HG03064 (cell line): ENCODE measurements at regions not wholly inside any gene's neighbourhood (a gene's known extent, or its start where the extent isn't known, plus 50 kb on each side); places are given as distances from the start of the nearest gene placed in this dataset.

Experiments used
- ATAC-seq: cut with Tn5 transposase; IDR thresholded peaks from one replicate; pipeline ENCODE4 v1.9.1; 2021; ENCODE audit warnings: low read depth; ENCODE audit not compliant: unreplicated experiment

DNA sequence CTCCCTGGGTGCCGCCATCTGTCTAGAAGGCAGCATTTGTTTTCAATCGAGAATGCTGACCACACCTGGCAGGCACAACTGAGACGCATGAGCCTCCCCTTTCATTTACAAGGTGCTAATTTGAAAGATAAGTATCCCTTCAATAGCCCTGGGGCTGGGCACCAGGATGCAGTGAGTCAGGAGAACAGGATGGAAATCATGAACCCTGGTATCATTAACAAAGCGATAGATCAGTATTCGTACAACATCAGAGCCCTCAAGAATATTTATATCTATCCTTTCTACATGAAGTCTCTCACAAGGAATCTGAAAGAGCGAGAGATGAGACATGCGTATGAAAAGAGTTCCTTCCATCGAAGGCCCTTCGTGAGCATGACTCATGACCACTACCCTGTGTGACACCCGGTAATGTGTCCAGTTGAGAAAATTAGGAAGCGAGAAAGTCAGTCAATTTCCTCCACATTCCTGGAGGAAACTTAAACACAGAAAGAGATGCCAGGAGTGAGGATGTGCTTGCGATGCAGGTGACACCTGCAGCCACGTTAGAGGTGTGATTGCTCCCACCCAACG is 123.1 kb upstream of the PITRM1 start:
- no peak for ATAC-seq

GRCh38 chr10:3294919-3295581 is 122.5 kb upstream of the PITRM1 start:
- no peak for ATAC-seq

GRCh38 chr10:3293581-3294431 is 121.2 kb upstream of the PITRM1 start:
- no peak for ATAC-seq

- ATAC-seq, result no peak
Measured at GRCh38 chr10:3292636-3293035, 120.1 kb upstream of the PITRM1 start.

DNA sequence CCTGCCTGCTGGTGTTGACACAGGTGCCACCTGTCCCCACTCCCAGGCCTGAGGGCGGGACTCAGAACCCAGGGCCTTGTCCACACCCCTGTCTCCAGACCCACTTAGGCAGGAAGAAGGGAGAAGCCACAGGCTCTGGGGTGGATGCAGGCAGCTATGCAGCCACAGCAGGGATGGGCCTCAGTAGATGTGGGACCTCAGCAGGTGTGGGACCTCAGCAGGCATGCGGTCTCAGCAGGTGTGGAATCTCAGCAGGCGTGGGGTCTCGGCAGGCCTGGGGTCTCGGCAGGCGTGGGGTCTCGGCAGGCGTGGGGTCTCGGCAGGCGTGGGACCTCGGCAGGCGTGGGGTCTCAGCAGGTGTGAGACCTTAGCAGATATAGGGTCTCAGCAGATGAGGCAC is 118.0 kb upstream of the PITRM1 start:
- no peak for ATAC-seq

DNA sequence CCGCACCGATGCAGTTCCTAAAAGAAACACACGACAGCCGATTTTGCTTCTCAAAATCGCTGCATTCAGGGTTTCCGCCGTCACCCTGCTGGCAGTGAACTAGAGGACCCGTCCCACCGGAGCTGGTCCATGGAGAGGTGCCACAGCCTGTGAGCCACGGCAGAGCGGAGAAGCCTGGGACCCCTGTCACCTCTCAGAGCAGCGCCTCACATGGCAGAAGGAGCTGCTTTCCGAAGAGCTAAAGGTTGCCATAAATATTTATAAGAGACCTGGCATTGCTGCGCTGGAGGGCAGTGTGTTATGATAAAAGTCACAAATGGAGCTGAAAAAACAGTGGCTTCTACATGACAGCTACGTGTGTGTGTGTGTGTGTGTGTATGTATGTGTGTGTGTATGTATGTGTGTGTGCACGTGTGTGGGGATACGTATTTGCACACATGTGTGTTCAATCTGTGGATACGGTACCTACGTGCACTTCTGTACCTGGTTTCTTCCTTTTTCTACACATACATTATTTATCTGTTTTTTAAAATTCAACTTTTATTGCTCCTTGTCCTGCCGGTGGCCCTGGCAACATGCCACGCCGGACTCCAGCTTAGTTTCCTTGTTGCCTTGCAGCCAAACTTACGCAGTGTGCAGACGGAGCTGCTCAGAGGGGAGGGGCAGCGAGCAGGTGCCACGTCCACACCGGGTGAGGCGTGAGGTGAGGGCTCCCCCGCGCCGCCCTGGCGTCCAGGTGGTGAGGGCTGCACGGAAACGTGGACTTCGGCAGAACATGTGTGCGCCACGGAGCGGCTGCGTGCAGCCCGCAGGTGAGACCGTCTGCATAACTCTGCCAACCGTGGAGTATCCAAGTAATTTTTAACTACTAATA is 115.2 kb upstream of the PITRM1 start:
- ATAC-seq, result no peak

GRCh38 chr10:3282674-3283017 is 110.1 kb upstream of the PITRM1 start:
- ATAC-seq, result no peak

- ATAC-seq, result no peak
Measured at GRCh38 chr10:3281941-3282673, 109.5 kb upstream of the PITRM1 start.

GRCh38 chr10:3278771-3279170 is 106.2 kb upstream of the PITRM1 start:
- ATAC-seq, result no peak

DNA sequence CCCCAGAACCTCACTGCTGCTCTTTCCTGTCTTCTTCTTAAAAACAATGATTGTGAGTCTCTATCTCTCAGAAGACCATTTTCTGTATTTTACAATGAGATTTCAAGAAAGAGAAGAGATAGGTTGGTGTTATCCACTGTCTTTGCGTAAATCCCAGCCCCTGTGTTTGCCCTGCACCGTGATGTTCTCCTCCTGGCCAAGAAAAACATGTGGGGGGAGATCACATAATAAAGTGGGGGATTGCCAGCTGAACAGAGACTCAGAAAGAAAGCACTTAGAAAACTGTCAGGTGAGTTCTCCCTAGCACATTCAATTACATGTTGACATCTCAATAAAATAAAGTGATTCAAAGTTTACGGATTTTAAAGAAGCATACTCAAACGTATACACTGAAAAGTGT is 105.0 kb upstream of the PITRM1 start:
- no peak for ATAC-seq

DNA sequence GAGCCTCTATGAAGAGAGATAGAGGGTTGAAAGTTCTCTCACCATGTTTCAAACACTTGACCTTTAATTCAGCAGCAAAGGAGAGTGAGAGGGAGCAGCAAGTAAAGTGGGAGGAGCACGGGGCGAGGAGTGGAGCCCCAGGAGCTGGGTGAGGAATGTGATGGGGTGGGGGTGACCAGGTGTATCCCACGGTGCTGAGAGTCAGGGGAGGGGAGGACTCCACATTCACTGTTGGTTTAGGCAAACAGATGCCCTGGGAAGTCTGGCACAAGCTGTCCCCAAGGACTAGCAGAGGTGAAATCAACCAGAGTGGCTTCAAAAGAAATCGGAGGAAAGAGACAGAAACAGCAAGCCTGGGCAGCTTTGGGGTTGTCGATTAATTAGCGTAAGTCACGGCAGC is 101.8 kb upstream of the PITRM1 start:
- no peak for ATAC-seq

DNA sequence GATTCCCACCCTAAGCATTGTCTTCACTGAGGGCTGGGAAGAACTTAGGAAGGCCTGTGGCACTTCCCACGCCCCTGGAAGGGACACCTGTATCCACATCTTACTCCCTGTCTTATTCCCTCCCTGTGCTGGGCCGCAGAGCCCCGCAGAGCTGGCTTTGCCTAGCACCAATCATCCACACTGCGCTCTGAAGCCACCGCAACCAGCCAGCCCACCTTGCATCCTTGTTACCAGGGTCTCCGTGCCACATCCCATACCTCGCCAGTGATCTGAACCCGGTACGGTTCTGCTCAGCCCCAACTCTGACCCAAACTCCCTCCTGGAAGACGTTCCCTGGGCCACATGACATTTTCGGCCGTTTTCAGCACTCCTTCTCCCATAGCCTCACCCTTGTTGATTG is 101.4 kb upstream of the PITRM1 start:
- no peak for ATAC-seq

DNA sequence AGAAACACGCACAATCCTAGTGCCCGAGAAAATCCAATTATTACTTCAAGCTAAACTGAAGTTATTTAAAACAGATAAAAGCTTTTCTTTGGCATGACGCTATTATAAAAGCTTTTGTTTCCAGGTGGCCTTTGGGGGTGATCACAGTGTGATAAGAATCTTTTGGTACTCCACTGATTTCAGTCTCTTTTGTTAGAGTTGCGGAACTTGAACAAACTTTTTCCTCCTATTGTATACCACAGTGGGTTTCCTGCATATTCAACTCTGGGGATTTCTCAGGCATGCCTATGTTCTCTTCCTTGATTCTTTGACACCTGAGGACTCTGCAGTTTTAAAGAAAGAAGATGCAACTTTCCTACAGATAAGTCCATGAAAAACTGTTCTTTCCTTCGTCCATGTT is 99.7 kb upstream of the PITRM1 start:
- no peak for ATAC-seq

- ATAC-seq, result no peak
Measured at GRCh38 chr10:3271354-3272115, 99.0 kb upstream of the PITRM1 start.

GRCh38 chr10:3270577-3271316 is 98.2 kb upstream of the PITRM1 start:
- ATAC-seq, result no peak

- ATAC-seq, result no peak
Measured at GRCh38 chr10:3268025-3268424, 95.4 kb upstream of the PITRM1 start.

GRCh38 chr10:3265088-3265487 is 92.5 kb upstream of the PITRM1 start:
- no peak for ATAC-seq

DNA sequence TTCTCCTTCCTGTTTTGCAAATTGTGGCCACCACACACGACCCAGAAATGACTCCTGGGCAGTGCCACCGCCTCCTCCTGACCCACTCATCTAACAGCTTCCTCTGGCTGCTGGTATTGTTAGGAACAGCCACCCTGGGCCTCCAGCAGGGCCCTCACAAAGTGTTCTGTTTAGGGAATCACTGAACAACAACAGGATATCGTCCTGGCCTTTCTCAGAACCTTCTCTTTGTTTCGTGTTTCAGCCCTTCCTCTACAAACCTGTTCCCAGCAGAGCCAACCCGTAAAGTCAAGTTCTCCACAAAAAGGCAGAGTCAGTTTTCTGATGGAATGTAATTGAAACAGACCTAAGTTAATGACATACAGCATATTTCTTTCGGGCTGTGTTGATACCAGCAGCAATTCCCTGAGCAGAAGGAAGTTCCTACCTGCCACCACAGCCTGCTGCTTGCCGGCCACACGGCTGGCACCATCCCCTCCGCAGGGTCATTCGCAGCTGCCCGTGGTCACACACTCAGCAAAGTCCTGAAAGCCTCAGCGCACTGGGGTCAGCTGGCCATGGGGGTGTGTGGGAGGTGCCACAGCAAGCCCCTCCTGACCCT is 91.7 kb upstream of the PITRM1 start:
- ATAC-seq, result no peak

DNA sequence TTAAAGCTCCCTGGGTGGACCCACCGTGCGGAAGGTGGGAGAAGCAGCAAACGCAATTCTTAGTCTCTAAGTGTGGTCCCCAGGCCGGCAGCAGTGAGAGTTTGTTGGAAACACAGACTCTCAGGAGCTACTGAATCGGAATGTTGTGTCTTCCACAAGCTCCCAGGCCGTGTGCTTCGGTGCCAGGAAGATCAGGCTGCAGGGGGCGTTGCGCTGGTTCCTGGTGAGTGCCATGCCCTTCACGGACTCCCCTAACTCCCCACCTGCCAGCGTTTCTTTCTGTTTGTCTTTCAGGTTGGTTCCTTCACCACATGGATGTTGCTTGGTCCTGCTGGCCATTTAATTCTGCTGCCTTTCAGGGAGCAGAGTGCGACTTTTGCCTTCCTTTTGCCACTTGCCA is 91.2 kb upstream of the PITRM1 start:
- ATAC-seq, result no peak
